ENCODE measurements at regions not wholly inside any gene's neighbourhood (a gene's known extent, or its start where the extent isn't known, plus 50 kb on each side); places are given as distances from the start of the nearest gene placed in this dataset.

- TF ChIP-seq CTCF (conservative IDR thresholded peaks at IDR 0.05; ENCODE audit: low read depth in 2 of 2) (no peak), EZH2 (IDR thresholded peaks at IDR 0.05; ENCODE audit: low read depth, unreplicated experiment) (no peak), POLR2AphosphoS5 (IDR thresholded peaks at IDR 0.05; ENCODE audit: low read depth) (no peak), CREB1 (CRISPR knock-in tag; IDR thresholded peaks at IDR 0.05; ENCODE audit: low read depth) (no peak), EZH2phosphoT487 (IDR thresholded peaks at IDR 0.05; ENCODE audit: unreplicated experiment) (no peak), STAT1 (IDR thresholded peaks at IDR 0.05; ENCODE audit: unreplicated experiment) (no peak), NANOG (IDR thresholded peaks at IDR 0.05; ENCODE audit: borderline replicate concordance) (no peak), JUNB (IDR thresholded peaks at IDR 0.05; ENCODE audit: unreplicated experiment) (no peak)
- TF ChIP-seq, protein P1, sequence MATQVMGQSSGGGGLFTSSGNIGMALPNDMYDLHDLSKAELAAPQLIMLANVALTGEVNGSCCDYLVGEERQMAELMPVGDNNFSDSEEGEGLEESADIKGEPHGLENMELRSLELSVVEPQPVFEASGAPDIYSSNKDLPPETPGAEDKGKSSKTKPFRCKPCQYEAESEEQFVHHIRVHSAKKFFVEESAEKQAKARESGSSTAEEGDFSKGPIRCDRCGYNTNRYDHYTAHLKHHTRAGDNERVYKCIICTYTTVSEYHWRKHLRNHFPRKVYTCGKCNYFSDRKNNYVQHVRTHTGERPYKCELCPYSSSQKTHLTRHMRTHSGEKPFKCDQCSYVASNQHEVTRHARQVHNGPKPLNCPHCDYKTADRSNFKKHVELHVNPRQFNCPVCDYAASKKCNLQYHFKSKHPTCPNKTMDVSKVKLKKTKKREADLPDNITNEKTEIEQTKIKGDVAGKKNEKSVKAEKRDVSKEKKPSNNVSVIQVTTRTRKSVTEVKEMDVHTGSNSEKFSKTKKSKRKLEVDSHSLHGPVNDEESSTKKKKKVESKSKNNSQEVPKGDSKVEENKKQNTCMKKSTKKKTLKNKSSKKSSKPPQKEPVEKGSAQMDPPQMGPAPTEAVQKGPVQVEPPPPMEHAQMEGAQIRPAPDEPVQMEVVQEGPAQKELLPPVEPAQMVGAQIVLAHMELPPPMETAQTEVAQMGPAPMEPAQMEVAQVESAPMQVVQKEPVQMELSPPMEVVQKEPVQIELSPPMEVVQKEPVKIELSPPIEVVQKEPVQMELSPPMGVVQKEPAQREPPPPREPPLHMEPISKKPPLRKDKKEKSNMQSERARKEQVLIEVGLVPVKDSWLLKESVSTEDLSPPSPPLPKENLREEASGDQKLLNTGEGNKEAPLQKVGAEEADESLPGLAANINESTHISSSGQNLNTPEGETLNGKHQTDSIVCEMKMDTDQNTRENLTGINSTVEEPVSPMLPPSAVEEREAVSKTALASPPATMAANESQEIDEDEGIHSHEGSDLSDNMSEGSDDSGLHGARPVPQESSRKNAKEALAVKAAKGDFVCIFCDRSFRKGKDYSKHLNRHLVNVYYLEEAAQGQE (IDR thresholded peaks at IDR 0.05; ENCODE audit: unreplicated experiment): no peak
- TF ChIP-seq, protein P2, sequence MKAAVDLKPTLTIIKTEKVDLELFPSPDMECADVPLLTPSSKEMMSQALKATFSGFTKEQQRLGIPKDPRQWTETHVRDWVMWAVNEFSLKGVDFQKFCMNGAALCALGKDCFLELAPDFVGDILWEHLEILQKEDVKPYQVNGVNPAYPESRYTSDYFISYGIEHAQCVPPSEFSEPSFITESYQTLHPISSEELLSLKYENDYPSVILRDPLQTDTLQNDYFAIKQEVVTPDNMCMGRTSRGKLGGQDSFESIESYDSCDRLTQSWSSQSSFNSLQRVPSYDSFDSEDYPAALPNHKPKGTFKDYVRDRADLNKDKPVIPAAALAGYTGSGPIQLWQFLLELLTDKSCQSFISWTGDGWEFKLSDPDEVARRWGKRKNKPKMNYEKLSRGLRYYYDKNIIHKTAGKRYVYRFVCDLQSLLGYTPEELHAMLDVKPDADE (IDR thresholded peaks at IDR 0.05): no peak
Observed at GRCh38 chr21:25385341-25385740, 221.9 kb downstream of the MRPL39 start.

Data from GM23338 (cell line).